Stimulated activated CD4-positive, alpha-beta T cell treated with anti-CD3 and anti-CD28 coated beads, Interleukin-15, amount 100 ng/mL, for 1 hour (primary cell): ENCODE measurements at regions not wholly inside any gene's neighbourhood (a gene's known extent, or its start where the extent isn't known, plus 50 kb on each side); places are given as distances from the start of the nearest gene placed in this dataset.

Experiments
- DNase-seq, 2 donors: peaks; one replicate each; pipeline ENCODE4 v3.0.0-alpha.2; 2020; ENCODE audit warnings: low read depth in 1 of 2, low spot score in 1 of 2

DNA sequence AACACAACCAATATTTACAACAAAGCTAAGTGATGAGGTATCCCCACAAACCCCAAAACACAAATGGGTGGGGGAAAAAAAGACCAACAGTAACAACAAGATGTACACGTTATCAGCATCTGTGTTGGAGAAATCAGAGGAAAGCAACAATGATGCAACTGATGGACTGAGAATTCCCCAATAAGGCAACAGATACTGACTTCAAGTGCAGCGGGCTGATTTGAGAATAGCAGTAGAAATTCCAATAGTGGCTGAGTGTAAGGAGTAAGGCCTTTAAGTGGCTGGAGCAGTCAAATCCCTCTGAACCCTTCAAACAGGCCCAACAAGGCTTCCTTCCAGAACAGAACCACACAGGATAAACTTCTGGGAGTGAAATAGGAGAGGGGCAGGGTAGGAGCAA, 97.6 kb downstream of the TM2D1 start:
- no peak for DNase-seq

- DNase-seq, result no peak
Observed at GRCh38 chr1:61626816-61627215, 98.1 kb downstream of the TM2D1 start.

GRCh38 chr1:61623852-61624251, 101.1 kb downstream of the TM2D1 start:
- no peak for DNase-seq

- DNase-seq, result no peak
Observed at GRCh38 chr1:61620536-61620935, 104.4 kb downstream of the TM2D1 start.

DNA sequence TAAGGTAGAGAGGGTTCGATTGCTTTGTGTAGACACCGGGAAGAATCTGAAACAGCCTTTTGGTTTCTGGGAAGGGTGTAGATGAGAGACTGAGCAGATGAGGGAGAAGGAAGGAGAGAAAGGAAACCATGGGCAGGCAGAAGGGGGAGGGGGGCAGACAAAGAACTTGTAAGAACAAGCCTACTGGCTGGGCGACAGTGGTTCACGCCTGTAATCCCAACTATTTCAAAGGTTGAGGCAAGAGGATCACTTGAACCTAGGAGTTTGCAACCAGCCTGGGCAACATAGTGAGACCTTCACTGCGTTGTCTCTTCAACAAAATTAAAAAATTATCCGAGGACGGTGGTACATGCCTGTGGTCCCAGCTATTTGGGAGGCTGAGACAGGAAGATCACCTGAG, 106.2 kb downstream of the TM2D1 start:
- DNase-seq, result no peak

DNA sequence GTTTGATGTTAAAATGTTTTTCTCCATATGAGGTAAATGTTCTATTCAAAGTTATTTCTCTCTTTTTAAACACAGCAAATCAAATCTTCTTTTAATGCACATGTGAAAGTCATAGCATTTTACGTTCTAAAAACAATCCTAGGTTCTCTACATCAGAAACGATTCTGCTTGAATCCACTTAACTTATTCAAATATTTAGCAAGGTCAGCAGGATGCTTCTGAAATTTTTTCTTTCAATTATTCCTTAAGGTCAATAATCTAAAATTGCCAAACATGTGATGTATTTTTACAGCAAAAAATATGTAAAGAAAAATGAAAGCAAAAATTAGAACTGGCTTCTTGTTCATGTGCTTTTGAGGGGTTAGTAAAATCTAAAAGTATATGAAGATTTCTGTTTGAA, 106.7 kb downstream of the TM2D1 start:
- DNase-seq, result no peak

- no peak for DNase-seq
Observed at GRCh38 chr1:61616830-61617229, 108.1 kb downstream of the TM2D1 start.

GRCh38 chr1:61612602-61613001, 112.3 kb downstream of the TM2D1 start:
- DNase-seq, result no peak

DNA sequence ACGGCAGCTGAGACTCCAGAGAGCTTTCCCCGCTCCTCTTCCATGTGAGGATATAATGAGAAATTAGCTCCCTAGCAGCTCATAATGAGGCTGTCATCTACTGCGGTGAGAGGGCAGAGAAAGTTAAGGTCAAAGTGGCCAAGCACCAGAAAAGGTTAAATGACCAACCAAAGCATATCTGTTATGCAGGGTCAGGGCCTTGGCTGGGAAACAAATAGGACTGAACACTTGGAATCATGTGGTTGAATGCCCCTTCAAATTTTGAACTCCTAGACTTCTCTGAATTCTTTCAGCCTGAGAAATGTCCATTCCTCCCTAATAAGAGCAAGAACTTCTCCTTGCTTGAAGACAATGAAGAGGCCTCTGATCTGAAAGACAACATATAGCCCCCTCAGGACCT, 115.9 kb downstream of the TM2D1 start:
- DNase-seq, result no peak

DNA sequence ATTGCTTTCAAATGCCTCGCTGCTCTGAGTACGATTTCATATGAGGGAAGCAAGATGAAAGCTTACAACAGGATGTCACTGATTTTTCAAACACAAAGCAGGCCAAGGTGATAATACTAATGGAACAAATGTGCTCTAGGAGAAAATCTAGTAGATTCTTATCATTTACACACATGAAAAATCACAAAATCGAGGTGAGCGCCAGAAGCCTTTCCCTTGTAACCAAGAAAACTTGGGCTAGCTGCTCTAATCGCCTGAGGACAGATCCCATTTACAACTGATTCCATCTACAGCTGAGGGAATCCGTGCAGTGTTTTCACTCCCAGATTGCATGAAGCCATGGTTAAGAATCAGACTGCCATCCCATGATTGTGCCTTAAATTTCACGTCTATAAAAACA, 117.5 kb downstream of the TM2D1 start:
- DNase-seq, result no peak

GRCh38 chr1:61606448-61607312, 118.3 kb downstream of the TM2D1 start:
- no peak for DNase-seq

GRCh38 chr1:61605607-61606321, 119.2 kb downstream of the TM2D1 start:
- no peak for DNase-seq

DNA sequence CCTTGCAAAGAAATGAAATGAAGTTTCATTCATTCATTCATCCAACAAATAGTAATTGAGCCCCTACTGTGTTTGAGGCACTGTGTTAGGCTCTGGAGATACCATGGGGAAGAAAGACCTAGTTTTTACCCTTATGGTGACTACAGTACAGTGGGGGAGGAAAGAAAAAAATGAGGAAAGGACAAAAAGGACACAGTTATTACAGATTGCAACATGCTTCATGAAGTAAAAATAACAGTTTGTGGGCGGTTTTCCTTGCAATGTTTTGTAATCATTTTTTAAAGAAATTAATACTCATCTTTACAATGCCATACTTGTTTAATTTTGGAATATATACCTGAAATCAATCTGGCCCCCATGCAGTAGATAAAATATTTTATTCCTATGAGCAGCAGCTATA, 120.3 kb downstream of the TM2D1 start:
- no peak for DNase-seq

GRCh38 chr1:61604261-61604660, 120.7 kb downstream of the TM2D1 start:
- DNase-seq, result no peak

DNA sequence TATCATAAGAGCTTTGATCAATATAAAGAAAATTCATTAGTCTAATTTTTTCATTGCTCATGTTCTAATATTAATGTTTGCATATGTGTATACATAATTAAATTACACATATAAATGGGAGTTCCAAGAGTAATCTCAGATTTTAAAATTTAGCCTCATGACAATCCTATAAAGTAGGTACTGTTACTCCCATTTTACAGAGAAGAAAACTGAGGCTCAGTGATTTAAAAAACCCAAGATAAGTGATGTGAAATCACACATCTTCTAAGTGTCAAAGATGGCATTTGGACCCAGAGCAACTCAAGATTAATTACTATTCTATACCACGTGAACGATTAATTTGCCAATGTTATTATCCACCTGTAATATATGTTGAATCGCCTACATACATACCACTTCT, 122.3 kb downstream of the TM2D1 start:
- no peak for DNase-seq

- DNase-seq, result no peak
Observed at GRCh38 chr1:61597601-61598000, 127.3 kb downstream of the TM2D1 start.

- no peak for DNase-seq
Observed at GRCh38 chr1:61593331-61593730, 131.6 kb downstream of the TM2D1 start.

DNA sequence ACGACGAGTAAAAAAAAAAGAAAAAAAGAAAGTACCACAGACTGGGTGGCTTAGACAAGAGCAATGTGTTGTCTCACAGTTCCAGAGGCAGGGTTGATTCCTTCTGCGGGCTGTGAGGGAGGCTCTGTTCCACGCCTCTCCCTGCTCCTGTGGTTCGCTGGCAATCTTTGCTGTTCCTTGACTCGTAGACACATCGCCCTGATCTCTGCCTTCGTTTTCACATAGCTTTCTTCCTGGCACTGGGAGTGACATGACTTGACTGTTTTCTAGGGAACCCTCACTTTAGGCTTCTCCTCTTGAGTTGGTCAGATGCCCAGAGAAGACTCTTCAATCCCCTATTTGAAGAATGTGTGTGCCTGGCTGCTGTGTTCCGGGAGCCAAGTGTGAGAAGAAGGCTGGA, 133.6 kb downstream of the TM2D1 start:
- DNase-seq, result no peak

DNA sequence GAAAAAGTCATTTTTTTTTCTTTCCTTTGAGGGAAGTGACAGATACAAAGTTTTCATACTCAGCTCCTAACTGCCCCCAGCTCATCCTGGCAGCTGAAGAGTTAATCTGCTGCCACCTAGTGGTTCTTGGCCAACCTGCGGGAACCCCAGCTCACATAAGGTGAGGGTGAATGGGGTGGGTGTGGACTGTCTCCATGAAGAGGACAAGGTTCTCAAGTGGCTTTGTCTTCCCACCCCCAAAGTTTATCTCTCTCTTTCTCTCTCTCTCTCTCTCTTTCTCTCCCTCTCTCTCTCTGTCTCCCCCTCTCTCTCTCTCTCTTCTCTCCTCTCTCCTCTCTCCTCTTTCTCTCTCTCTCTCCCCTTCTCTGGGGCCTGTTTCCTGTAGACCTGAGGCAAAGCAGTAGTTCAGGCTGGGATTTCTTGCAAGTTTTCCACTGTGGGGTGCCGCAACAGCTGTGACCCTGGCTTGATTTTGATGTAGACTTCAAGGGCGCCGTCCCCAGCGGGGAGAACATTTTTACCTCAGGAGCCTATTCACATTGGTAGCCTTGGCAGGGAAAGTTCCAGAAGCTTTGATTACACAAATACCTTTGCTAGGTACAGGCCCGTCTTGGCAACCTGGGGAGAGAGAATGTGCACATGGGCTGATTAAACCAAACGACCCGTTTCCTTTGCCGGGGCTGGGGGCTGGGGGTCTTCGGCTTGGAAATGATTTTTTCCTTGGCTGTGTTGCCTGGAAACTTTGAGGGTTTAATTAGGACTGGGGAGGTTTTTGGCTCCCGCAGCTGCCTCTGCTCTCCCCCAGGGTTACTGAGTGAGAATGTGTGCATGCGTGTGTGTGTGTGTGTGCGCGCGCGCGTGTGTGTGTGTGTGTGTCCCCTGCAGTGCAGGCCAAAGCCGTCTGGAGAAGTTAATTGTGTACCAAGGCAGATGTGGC, 135.9 kb downstream of the TM2D1 start:
- peak in 1 of 2 donors; percentile 22 for DNase-seq

GRCh38 chr1:61585714-61586113, 139.2 kb downstream of the TM2D1 start:
- DNase-seq, result no peak

DNA sequence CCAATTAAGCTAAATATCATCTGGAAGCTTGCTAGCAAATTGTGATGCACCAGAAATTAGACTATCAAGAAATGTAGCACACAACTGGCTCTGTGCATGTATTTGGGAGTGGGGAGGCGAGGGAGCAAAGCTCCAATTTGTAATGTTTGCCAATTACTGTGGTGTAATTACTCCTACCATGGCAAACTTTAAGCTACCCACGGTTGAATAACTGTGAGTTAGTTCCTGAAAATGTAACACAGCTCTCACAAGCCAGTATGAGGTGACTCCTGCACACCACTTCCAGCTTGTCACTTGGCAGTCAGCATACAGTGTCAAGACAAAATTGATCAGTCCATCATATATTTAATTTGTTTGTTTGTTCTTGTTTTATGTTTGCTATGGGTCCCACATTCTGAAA, 141.2 kb downstream of the TM2D1 start:
- no peak for DNase-seq

DNA sequence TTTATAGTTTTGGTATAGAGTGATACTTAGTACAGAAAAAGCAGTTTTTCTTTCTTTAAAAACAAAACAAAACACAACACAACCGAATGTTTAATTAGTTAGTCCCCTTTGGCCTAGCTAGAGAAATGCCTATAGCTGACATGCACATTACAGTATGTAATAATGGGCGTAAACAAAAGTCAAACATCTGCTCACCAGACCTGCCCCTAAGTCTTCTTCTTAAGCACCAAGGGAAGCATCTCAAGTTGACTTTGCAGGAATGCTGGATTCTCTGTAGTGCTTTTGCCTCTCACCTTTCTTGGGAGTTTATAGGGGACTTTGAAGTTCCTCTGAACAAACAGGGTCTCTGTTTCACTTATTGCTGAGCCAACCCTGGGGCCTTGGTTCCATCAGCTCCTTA, 143.7 kb downstream of the TM2D1 start:
- no peak for DNase-seq
